H1 (cell line): ENCODE measurements at regions not wholly inside any gene's neighbourhood (a gene's known extent, or its start where the extent isn't known, plus 50 kb on each side); places are given as distances from the start of the nearest gene placed in this dataset.

ENCODE experiments used
- CTCF ChIA-PET: fragments of 300-600 bp; sonication (Branson Sonifier 250); formaldehyde crosslinking; loops from one replicate; lab custom pipeline; 2021; ENCODE audit not compliant: partially characterized antibody; lab: Charles Lee
- POLR2A ChIA-PET: fragments of 300-600 bp; sonication (Branson Sonifier 250); formaldehyde crosslinking; loops from one replicate; lab custom pipeline; 2021; ENCODE audit warnings: inconsistent platforms; ENCODE audit not compliant: partially characterized antibody; lab: Charles Lee
- DNase-seq, 2 experiments: peaks; one replicate each; pipeline versions ENCODE4 v3.0.0 to v3.0.0-alpha.2; 2010 to 2022; ENCODE audit warnings: low spot score in 2 of 2, low read depth in 1 of 2, mixed read lengths in 1 of 2
- FAIRE-seq: peaks from 2 replicates; lab custom pipeline; 2011; peaks lifted over from hg19 to GRCh38; lab: Jason Lieb, UNC
- H2AFZ ChIP-seq: 2 replicates; pipeline ENCODE4 v1.8.1; 2012; ENCODE audit warnings: low read length, inconsistent platforms
- H2AK5ac ChIP-seq: 2 replicates; pipeline ENCODE4 v1.6.1; 2013; ENCODE audit warnings: low read depth, low read length
- H2BK120ac ChIP-seq: replicated peaks from 2 replicates; pipeline ENCODE3; 2013; ENCODE audit warnings: low read depth, low read length, inconsistent platforms
- H2BK12ac ChIP-seq: 2 replicates; pipeline ENCODE4 v1.6.1; 2013; ENCODE audit warnings: low read depth, low read length
- H2BK15ac ChIP-seq: 2 replicates; pipeline ENCODE4 v1.6.1; 2013; ENCODE audit warnings: low read length
- H2BK20ac ChIP-seq: 2 replicates; pipeline ENCODE4 v1.6.1; 2013; ENCODE audit warnings: low read length
- H2BK5ac ChIP-seq: 2 replicates; pipeline ENCODE4 v1.6.1; 2013; ENCODE audit warnings: low read depth, low read length
- H3K14ac ChIP-seq: 2 replicates; pipeline ENCODE4 v1.6.1; 2013; ENCODE audit warnings: inconsistent platforms; ENCODE audit not compliant: insufficient read length
- H3K18ac ChIP-seq: 2 replicates; pipeline ENCODE4 v1.6.1; 2013; ENCODE audit warnings: low read length; ENCODE audit errors: extremely low read depth
- H3K23ac ChIP-seq: 2 replicates; pipeline ENCODE4 v1.6.1; 2013; ENCODE audit warnings: inconsistent platforms; ENCODE audit not compliant: insufficient read length
- H3K23me2 ChIP-seq: 2 replicates; pipeline ENCODE4 v1.6.1; 2013; ENCODE audit warnings: low read depth, low read length
- H3K27ac ChIP-seq: 2 replicates; pipeline ENCODE4 v1.6.1; 2011; ENCODE audit warnings: low read depth, low read length, inconsistent platforms
- H3K27me3 ChIP-seq, 4 experiments: replicated peaks in 1 of 4; 1 replicate in 1 of 4; 2 replicates in 3 of 4; pipeline versions ENCODE4 v1.6.1 to v1.8.1; 2011 to 2013; ENCODE audit warnings: low read length in 3 of 4, mild to moderate bottlenecking in 3 of 4, inconsistent platforms in 2 of 4, mixed read lengths in 2 of 4, moderate library complexity in 1 of 4; ENCODE audit not compliant: control insufficient read depth in 3 of 4, insufficient read depth in 3 of 4; ENCODE audit errors: extremely low read depth in 1 of 4
- H3K36me3 ChIP-seq, 4 experiments: 2 replicates each; pipeline versions ENCODE4 v1.6.1 to v1.8.1; 2011 to 2013; ENCODE audit warnings: mild to moderate bottlenecking in 4 of 4, low read length in 3 of 4, moderate library complexity in 2 of 4, control low read depth in 1 of 4, inconsistent platforms in 1 of 4; ENCODE audit not compliant: insufficient read depth in 4 of 4, control insufficient read depth in 2 of 4
- H3K4ac ChIP-seq: replicated peaks from 2 replicates; pipeline ENCODE3; 2013; ENCODE audit warnings: low read length, low read depth, mixed read lengths, inconsistent platforms; ENCODE audit not compliant: insufficient read length
- H3K4me1 ChIP-seq, 4 experiments: replicated peaks in 1 of 4; 1 replicate in 1 of 4; 2 replicates in 3 of 4; pipeline versions ENCODE4 v1.6.1 to v1.8.1; 2011 to 2013; ENCODE audit warnings: low read length in 3 of 4, inconsistent platforms in 2 of 4, mixed read lengths in 1 of 4; ENCODE audit not compliant: insufficient read depth in 4 of 4, control insufficient read depth in 3 of 4
- H3K4me2 ChIP-seq, 2 experiments: 2 replicates each; pipeline versions ENCODE4 v1.6.1 to v1.8.1; 2011 to 2013; ENCODE audit warnings: low read depth in 2 of 2, low read length in 2 of 2, control low read depth in 1 of 2, inconsistent platforms in 1 of 2, mild to moderate bottlenecking in 1 of 2; ENCODE audit not compliant: insufficient read depth in 1 of 2
- H3K4me3 ChIP-seq, 4 experiments: fragments of 200-600, 300-600 bp in 1 of 4; sonication (generic), shearing (Covaris generic), sonication (Bioruptor Twin) in 1 of 4; 2 replicates each; pipeline versions ENCODE4 v1.5.1 to v1.8.1; 2011 to 2016; ENCODE audit warnings: low read length in 4 of 4, low read depth in 3 of 4, control low read depth in 2 of 4, inconsistent platforms in 2 of 4, mild to moderate bottlenecking in 2 of 4, mixed read lengths in 1 of 4, moderate library complexity in 1 of 4; ENCODE audit not compliant: insufficient read depth in 2 of 4; ENCODE audit errors: extremely low read depth in 1 of 4
- H3K56ac ChIP-seq: replicated peaks from 2 replicates; pipeline ENCODE3; 2013; ENCODE audit warnings: low read depth, mild to moderate bottlenecking, mixed read lengths, low read length, inconsistent platforms; ENCODE audit not compliant: insufficient read length
- H3K79me1 ChIP-seq: 2 replicates; pipeline ENCODE4 v1.6.1; 2013; ENCODE audit warnings: low read depth, low read length, control low read depth
- H3K79me2 ChIP-seq, 2 experiments: 2 replicates each; pipeline versions ENCODE4 v1.6.1 to v1.8.1; 2012 to 2013; ENCODE audit warnings: low read length in 2 of 2, mild to moderate bottlenecking in 2 of 2, inconsistent platforms in 1 of 2; ENCODE audit not compliant: insufficient read depth in 2 of 2, control insufficient read depth in 1 of 2
- H3K9ac ChIP-seq, 4 experiments: replicated peaks in 1 of 4; 1 replicate in 1 of 4; 2 replicates in 3 of 4; pipeline versions ENCODE4 v1.6.1 to v1.8.1; 2011 to 2013; ENCODE audit warnings: low read depth in 3 of 4, low read length in 3 of 4, control low read depth in 2 of 4, mild to moderate bottlenecking in 2 of 4, moderate library complexity in 2 of 4, inconsistent platforms in 1 of 4; ENCODE audit errors: extremely low read depth in 1 of 4
- H3K9me3 ChIP-seq, 2 experiments: 2 replicates each; pipeline versions ENCODE4 v1.6.1 to v1.8.1; 2012 to 2013; ENCODE audit warnings: mild to moderate bottlenecking in 2 of 2, moderate library complexity in 2 of 2, control low read depth in 1 of 2, inconsistent platforms in 1 of 2, low read depth in 1 of 2, low read length in 1 of 2, mixed read lengths in 1 of 2; ENCODE audit not compliant: insufficient read depth in 2 of 2
- H4K20me1 ChIP-seq, 2 experiments: replicated peaks in 1 of 2; 2 replicates each; pipeline versions ENCODE3 to v1.8.1; 2011 to 2013; ENCODE audit warnings: inconsistent platforms in 2 of 2, low read length in 2 of 2, mild to moderate bottlenecking in 1 of 2; ENCODE audit not compliant: insufficient read depth in 2 of 2, control insufficient read depth in 1 of 2
- H4K5ac ChIP-seq: 2 replicates; pipeline ENCODE4 v1.6.1; 2013; ENCODE audit warnings: low read length, low read depth, mixed read lengths, inconsistent platforms; ENCODE audit not compliant: insufficient read length
- H4K8ac ChIP-seq: 2 replicates; pipeline ENCODE4 v1.8.0; 2013; ENCODE audit warnings: mild to moderate bottlenecking, moderate library complexity, low read length, inconsistent platforms; ENCODE audit not compliant: insufficient read depth; ENCODE audit errors: extremely low read depth
- H4K91ac ChIP-seq: replicated peaks from 2 replicates; pipeline ENCODE3; 2013; ENCODE audit warnings: low read length, mixed read lengths, inconsistent platforms; ENCODE audit not compliant: insufficient read length
- ASH2L ChIP-seq: fragments of 200-600, 300-600 bp; sonication (generic); IDR thresholded peaks from one replicate; pipeline ENCODE4 v1.7.1; 2017; ENCODE audit warnings: low read length
- BACH1 ChIP-seq: IDR thresholded peaks from 2 replicates; pipeline ENCODE4 v1.6.1; 2012; ENCODE audit warnings: low read length, improper control_type of control experiment
- CHD1 ChIP-seq: IDR thresholded peaks from 2 replicates; pipeline ENCODE4 v1.6.1; 2012; ENCODE audit warnings: low read depth, low read length, improper control_type of control experiment
- EP300 ChIP-seq, 2 experiments: IDR thresholded peaks; 1 replicate in 1 of 2; 2 replicates in 1 of 2; pipeline ENCODE4 v1.6.1; 2011 to 2012; ENCODE audit warnings: low read depth in 2 of 2, low read length in 2 of 2, mild to moderate bottlenecking in 2 of 2, borderline replicate concordance in 1 of 2, inconsistent platforms in 1 of 2, moderate library complexity in 1 of 2
- HDAC2 ChIP-seq, 2 experiments: fragments of 300-600 bp in 1 of 2; sonication (generic) in 1 of 2; IDR thresholded peaks; 2 replicates each; pipeline ENCODE4 v1.6.1; 2011 to 2012; ENCODE audit warnings: low read depth in 2 of 2, low read length in 2 of 2, mild to moderate bottlenecking in 2 of 2, moderate library complexity in 2 of 2, borderline replicate concordance in 1 of 2, inconsistent platforms in 1 of 2
- JUN ChIP-seq: IDR thresholded peaks from 2 replicates; pipeline ENCODE4 v1.6.1; 2011; ENCODE audit warnings: low read depth, mild to moderate bottlenecking, improper control_type of control experiment, low read length
- JUND ChIP-seq: IDR thresholded peaks from 2 replicates; pipeline ENCODE4 v1.6.1; 2011; ENCODE audit warnings: mild to moderate bottlenecking, improper control_type of control experiment, low read length
- KDM4A ChIP-seq: IDR thresholded peaks from one replicate; pipeline ENCODE4 v1.7.1; 2012; ENCODE audit warnings: low read depth, mild to moderate bottlenecking, moderate library complexity, low read length, inconsistent platforms; ENCODE audit not compliant: severe bottlenecking
- TAF7 ChIP-seq: optimal IDR thresholded peaks from 2 replicates; pipeline ENCODE3; 2011; ENCODE audit warnings: low read depth, mild to moderate bottlenecking, inconsistent platforms, low read length, moderate library complexity, borderline replicate concordance
- WGBS, 2 experiments: shearing (Covaris generic) in 1 of 2; methylation state at CpG; one replicate each; pipeline versions ENCODE4 v1.1.6 to v1.1.7; 2013 to 2015; ENCODE audit warnings: low lambda C conversion rate in 2 of 2, mixed read lengths in 2 of 2, inconsistent platforms in 1 of 2, low coverage in 1 of 2, missing lambda C conversion rate in 1 of 2; ENCODE audit not compliant: insufficient replicate concordance in 2 of 2, insufficient coverage in 1 of 2, insufficient read length in 1 of 2; ENCODE audit errors: extremely low coverage in 1 of 2, missing lambda C conversion rate in 1 of 2; 5-methylcytosine and 5-hydroxymethylcytosine counted together

DNA sequence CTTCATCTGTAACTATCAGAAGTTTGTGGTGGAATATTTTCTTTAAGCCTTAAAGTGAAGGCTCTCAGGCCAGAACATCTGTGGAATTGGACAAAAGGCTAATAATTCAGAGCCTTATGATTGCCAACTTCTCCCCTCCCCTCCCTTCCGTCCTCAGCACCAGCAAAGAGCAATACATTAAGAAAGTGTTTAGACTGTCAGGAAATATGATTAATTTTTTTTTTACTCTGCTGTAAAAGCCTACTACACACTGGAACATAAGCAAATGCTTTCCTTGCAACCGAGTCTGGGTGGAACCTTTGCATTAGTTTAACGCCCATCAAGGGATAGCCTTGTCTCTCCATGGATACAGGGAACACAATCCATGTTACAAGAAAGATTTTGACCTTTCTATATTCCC, 110.3 kb upstream of the TARS1 start:
- no peak overlapping the region for H2BK15ac ChIP-seq
- no peak overlapping the region for H2BK20ac ChIP-seq
- no peak overlapping the region for H3K9ac ChIP-seq
- H4K8ac ChIP-seq = no peak overlapping the region
- H4K91ac ChIP-seq = no peak overlapping the region
- no peaks in the 10 kb centered on the region for H3K79me2 ChIP-seq
- no peak overlapping the region for H2BK12ac ChIP-seq
- H3K18ac ChIP-seq = no peak overlapping the region
- no peaks in the 10 kb centered on the region for H3K27me3 ChIP-seq
- H3K79me1 ChIP-seq = no peaks in the 10 kb centered on the region
- H3K9me3 ChIP-seq = no peaks in the 10 kb centered on the region
- no peak overlapping the region for H2BK5ac ChIP-seq
- no peak overlapping the region for H2BK120ac ChIP-seq
- H3K4me3 ChIP-seq = no peak overlapping the region
- no peaks in the 10 kb centered on the region for H3K23me2 ChIP-seq
- H3K14ac ChIP-seq = no peak overlapping the region
- TF ChIP-seq EP300 (IDR thresholded peaks at IDR 0.05; ENCODE audit: borderline replicate concordance in 1 of 2, low read depth in 2 of 2, low read length in 2 of 2) = no peak
- no peak for TF ChIP-seq JUN
- no peak for TF ChIP-seq ASH2L
- no peak for TF ChIP-seq KDM4A
- TF ChIP-seq BACH1 = no peak
- no peak for TF ChIP-seq JUND
- no peak for TF ChIP-seq CHD1
- no peak for TF ChIP-seq HDAC2 (IDR thresholded peaks at IDR 0.05; ENCODE audit: borderline replicate concordance in 1 of 2, low read depth in 2 of 2, low read length in 2 of 2)
- TF ChIP-seq TAF7 = no peak
- H3K27ac ChIP-seq = no peak overlapping the region
- H3K4ac ChIP-seq = no peak overlapping the region
- no peak overlapping the region for H2AFZ ChIP-seq
- no peak overlapping the region for H3K23ac ChIP-seq
- ChIA-PET POLR2A (no interaction called here), CTCF (no interaction called here)
- H3K36me3 ChIP-seq = no peaks in the 10 kb centered on the region
- DNase-seq (no peak), FAIRE-seq (no peak)
- H2AK5ac ChIP-seq = no peak overlapping the region
- H3K4me2 ChIP-seq = no peak overlapping the region
- no peaks in the 10 kb centered on the region for H3K4me1 ChIP-seq
- H4K20me1 ChIP-seq = no peaks in the 10 kb centered on the region
- H4K5ac ChIP-seq = no peak overlapping the region
- 83% methylated on average over 3 of the region's 3 CpGs; no CpG with 5 or more reads in 1 of the 2 experiments for WGBS, 2 experiments
- H3K56ac ChIP-seq = no peak overlapping the region
